ENCODE measurements at regions not wholly inside any gene's neighbourhood (a gene's known extent, or its start where the extent isn't known, plus 50 kb on each side); places are given as distances from the start of the nearest gene placed in this dataset.

GRCh38 chr4:165656829-165657490 lies 216.1 kb upstream of the TLL1 start:
- ChIA-PET CTCF (ENCODE audit: low intra/inter-chr PET ratio, low total read pairs) (no interaction called here), POLR2A (no interaction called here)
- ATAC-seq (no peak), FAIRE-seq (no peak), DNase-seq (ENCODE audit: low spot score) (no peak)
- H3K27ac ChIP-seq (ENCODE audit: extremely low read length, insufficient read depth, low read length): no peak overlapping the region
- peaks cover 44% of the 10 kb centered on the region for H3K4me1 ChIP-seq (ENCODE audit: insufficient read depth, low read length)
- H3K36me3 ChIP-seq (replicated peaks in 1 of 2; ENCODE audit: control insufficient read depth in 1 of 2, insufficient read depth in 2 of 2, low read length in 2 of 2): no peaks in the 10 kb centered on the region
- 9% methylated on average over 4 of the region's 4 CpGs for WGBS (ENCODE audit: low lambda C conversion rate)
- H3K27me3 ChIP-seq (ENCODE audit: control insufficient read depth in 1 of 2, insufficient read depth in 2 of 2, low read length in 2 of 2): no peaks in the 10 kb centered on the region
- no peaks in the 10 kb centered on the region; the same call in 1 of the 2 replicates for H4K20me1 ChIP-seq (ENCODE audit: insufficient read depth, low read length)
- no peak overlapping the region for H2AFZ ChIP-seq (ENCODE audit: low read length)
- no peak overlapping the region for H3K9ac ChIP-seq (ENCODE audit: insufficient read depth, low read depth, low read length)
- in situ Hi-C loops (cut with HindIII; ENCODE audit: extremely low pct_ligation_motif_present, low pct_unique_long_range_greater_than_20kb) (no loop called here), intact Hi-C loops (cut with micrococcal nuclease; ENCODE audit: unreplicated experiment) (loop anchor here (10.0 kb wide), 1 partner anchor 198 kb away; no protein-coding TSS in a partner anchor)
- no peaks in the 10 kb centered on the region for H3K9me3 ChIP-seq (ENCODE audit: low read length)
- H3K79me2 ChIP-seq (ENCODE audit: insufficient read depth, low read length): no peaks in the 10 kb centered on the region
- no peak overlapping the region for H3K4me3 ChIP-seq (replicated peaks in 1 of 3; ENCODE audit: insufficient read depth in 1 of 3, low read depth in 2 of 3, low read length in 3 of 3)
- H3K4me2 ChIP-seq (ENCODE audit: low read depth, low read length): no peak overlapping the region
- BruUV-seq (replicated peaks): no TSS peak
- TF ChIP-seq HNRNPL (IDR thresholded peaks at IDR 0.05; ENCODE audit: low read depth, low read length) (no peak), REPIN1 (CRISPR knock-in tag; IDR thresholded peaks at IDR 0.05; ENCODE audit: borderline replicate concordance, low read depth) (no peak), PREB (CRISPR knock-in tag; IDR thresholded peaks at IDR 0.05) (no peak), ZFYVE20 (CRISPR knock-in tag; IDR thresholded peaks at IDR 0.05; ENCODE audit: borderline replicate concordance, low read depth) (no peak), ZBTB10 (CRISPR knock-in tag; IDR thresholded peaks at IDR 0.05; ENCODE audit: borderline replicate concordance) (no peak), ZBED4 (CRISPR knock-in tag; IDR thresholded peaks at IDR 0.05; ENCODE audit: borderline replicate concordance) (no peak), POLR2G (IDR thresholded peaks at IDR 0.05; ENCODE audit: low read depth, low read length) (no peak), MAZ (IDR thresholded peaks at IDR 0.05; ENCODE audit: borderline replicate concordance, low read depth, low read length) (no peak), MAZ (CRISPR knock-in tag; IDR thresholded peaks at IDR 0.05; ENCODE audit: low read depth) (no peak), SUZ12 (IDR thresholded peaks at IDR 0.05; ENCODE audit: low read depth, low read length) (no peak), ZNF713 (CRISPR knock-in tag; IDR thresholded peaks at IDR 0.05) (no peak)
- TF ChIP-seq, protein P1, sequence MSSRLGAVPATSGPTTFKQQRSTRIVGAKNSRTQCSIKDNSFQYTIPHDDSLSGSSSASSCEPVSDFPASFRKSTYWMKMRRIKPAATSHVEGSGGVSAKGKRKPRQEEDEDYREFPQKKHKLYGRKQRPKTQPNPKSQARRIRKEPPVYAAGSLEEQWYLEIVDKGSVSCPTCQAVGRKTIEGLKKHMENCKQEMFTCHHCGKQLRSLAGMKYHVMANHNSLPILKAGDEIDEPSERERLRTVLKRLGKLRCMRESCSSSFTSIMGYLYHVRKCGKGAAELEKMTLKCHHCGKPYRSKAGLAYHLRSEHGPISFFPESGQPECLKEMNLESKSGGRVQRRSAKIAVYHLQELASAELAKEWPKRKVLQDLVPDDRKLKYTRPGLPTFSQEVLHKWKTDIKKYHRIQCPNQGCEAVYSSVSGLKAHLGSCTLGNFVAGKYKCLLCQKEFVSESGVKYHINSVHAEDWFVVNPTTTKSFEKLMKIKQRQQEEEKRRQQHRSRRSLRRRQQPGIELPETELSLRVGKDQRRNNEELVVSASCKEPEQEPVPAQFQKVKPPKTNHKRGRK (CRISPR knock-in tag; IDR thresholded peaks at IDR 0.05): no peak
